ENCODE measurements at regions not wholly inside any gene's neighbourhood (a gene's known extent, or its start where the extent isn't known, plus 50 kb on each side); places are given as distances from the start of the nearest gene placed in this dataset.

DNA sequence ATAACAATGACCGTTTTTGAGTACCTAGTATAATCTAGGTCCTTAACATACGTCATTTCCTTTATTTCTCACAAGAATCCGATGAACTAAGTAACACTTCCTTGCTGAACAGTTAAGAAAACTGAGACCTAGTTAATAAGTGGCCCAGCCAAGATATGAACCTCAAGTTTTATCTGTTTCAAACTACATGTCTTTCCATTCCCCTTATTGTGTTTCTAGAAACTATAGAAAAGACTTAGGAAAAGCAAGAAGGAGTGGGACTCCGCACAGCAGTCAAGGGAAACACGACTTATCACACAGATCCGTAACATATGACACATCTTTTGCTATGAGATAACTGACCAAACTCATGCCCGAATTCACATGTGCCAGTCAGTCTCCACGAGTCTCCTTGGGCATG is 221.2 kb upstream of the ADAMTS9 start:
- CTCF ChIA-PET, result no interaction called here
- DNase-seq (ENCODE audit: low read depth), result no peak
- POLR2A ChIA-PET, result no interaction called here
- Histone ChIP-seq H3K4me3 (ENCODE audit: low read depth, low read length) (no peak overlapping the region), H3K27me3 (ENCODE audit: control insufficient read depth, insufficient read depth, low read length) (no peaks in the 10 kb centered on the region), H3K36me3 (ENCODE audit: control insufficient read depth, insufficient read depth, low read length) (no peaks in the 10 kb centered on the region)
- no peak for TF ChIP-seq CTCF (IDR thresholded peaks at IDR 0.05; ENCODE audit: insufficient read depth, low read depth, low read length)

DNA sequence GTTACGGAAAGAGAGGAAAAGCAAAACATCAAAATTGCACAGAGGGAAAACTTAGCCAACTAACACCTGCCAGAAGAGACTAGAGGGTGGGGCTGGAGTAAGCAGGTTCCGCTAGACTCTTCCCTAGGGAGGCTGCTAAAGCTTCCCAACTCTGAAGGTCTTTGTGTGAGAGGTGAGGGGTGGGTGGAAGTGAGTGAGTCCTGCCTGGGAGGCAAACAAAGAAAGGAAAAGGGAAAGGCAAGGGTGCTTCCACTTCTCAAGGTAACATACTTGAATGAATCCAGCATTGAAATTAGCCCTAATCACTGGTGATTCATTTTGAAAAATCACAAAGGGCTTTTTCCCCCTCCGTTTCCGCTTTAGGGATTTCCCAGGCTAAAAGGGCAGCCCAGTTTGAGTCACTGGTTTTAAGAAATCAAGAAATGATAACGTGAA is 220.5 kb upstream of the ADAMTS9 start:
- ChIA-PET POLR2A (interaction anchor here (0.6 kb wide), 1 partner anchor 612 kb away, joined by 3 read pairs; no protein-coding TSS in a partner anchor), CTCF (no interaction called here)
- Histone ChIP-seq H3K27me3 (ENCODE audit: control insufficient read depth, insufficient read depth, low read length) (no peaks in the 10 kb centered on the region), H3K4me3 (ENCODE audit: low read depth, low read length) (no peak overlapping the region), H3K36me3 (ENCODE audit: control insufficient read depth, insufficient read depth, low read length) (no peaks in the 10 kb centered on the region)
- no peak for DNase-seq (ENCODE audit: low read depth)
- no peak for TF ChIP-seq CTCF (IDR thresholded peaks at IDR 0.05; ENCODE audit: insufficient read depth, low read depth, low read length)

- CTCF ChIA-PET, result no interaction called here
Measured at GRCh38 chr3:64905906-64906410, 218.2 kb upstream of the ADAMTS9 start.

GRCh38 chr3:64903006-64903405 is 215.2 kb upstream of the ADAMTS9 start:
- ChIA-PET CTCF (no interaction called here), POLR2A (no interaction called here)
- peak; percentile 9 for DNase-seq (ENCODE audit: low read depth)
- no peaks in the 10 kb centered on the region for H3K36me3 ChIP-seq (ENCODE audit: control insufficient read depth, insufficient read depth, low read length)
- no peaks in the 10 kb centered on the region for H3K27me3 ChIP-seq (ENCODE audit: control insufficient read depth, insufficient read depth, low read length)
- no peak for TF ChIP-seq CTCF (IDR thresholded peaks at IDR 0.05; ENCODE audit: insufficient read depth, low read depth, low read length)
- no peak overlapping the region for H3K4me3 ChIP-seq (ENCODE audit: low read depth, low read length)

More at GRCh38 chr3:64905906-64906410, 218.2 kb upstream of the ADAMTS9 start:
- no peaks in the 10 kb centered on the region for H3K36me3 ChIP-seq (ENCODE audit: control insufficient read depth, insufficient read depth, low read length)
- H3K27me3 ChIP-seq (ENCODE audit: control insufficient read depth, insufficient read depth, low read length), result no peaks in the 10 kb centered on the region
- DNase-seq (ENCODE audit: low read depth), result no peak
- POLR2A ChIA-PET, result no interaction called here
- H3K4me3 ChIP-seq (ENCODE audit: low read depth, low read length), result no peak overlapping the region
- TF ChIP-seq CTCF (IDR thresholded peaks at IDR 0.05; ENCODE audit: insufficient read depth, low read depth, low read length), result no peak

GRCh38 chr3:64901986-64902516 is 214.3 kb upstream of the ADAMTS9 start:
- no peak overlapping the region for H3K4me3 ChIP-seq (ENCODE audit: low read depth, low read length)
- H3K27me3 ChIP-seq (ENCODE audit: control insufficient read depth, insufficient read depth, low read length), result no peaks in the 10 kb centered on the region
- no peaks in the 10 kb centered on the region for H3K36me3 ChIP-seq (ENCODE audit: control insufficient read depth, insufficient read depth, low read length)
- TF ChIP-seq CTCF (IDR thresholded peaks at IDR 0.05; ENCODE audit: insufficient read depth, low read depth, low read length), result no peak
- CTCF ChIA-PET, result no interaction called here
- POLR2A ChIA-PET, result no interaction called here
- DNase-seq (ENCODE audit: low read depth), result no peak

Measured in BJ (cell line).